NCI-H345 treated with DMSO at 0.1 percent for 48 hours (cell line): ENCODE measurements at regions not wholly inside any gene's neighbourhood (a gene's known extent, or its start where the extent isn't known, plus 50 kb on each side); places are given as distances from the start of the nearest gene placed in this dataset.

Experiments
- DNase-seq: peaks from one replicate; lab custom pipeline; 2025; ENCODE audit not compliant: unreplicated experiment; lab: John Stamatoyannopoulos, UW

DNA sequence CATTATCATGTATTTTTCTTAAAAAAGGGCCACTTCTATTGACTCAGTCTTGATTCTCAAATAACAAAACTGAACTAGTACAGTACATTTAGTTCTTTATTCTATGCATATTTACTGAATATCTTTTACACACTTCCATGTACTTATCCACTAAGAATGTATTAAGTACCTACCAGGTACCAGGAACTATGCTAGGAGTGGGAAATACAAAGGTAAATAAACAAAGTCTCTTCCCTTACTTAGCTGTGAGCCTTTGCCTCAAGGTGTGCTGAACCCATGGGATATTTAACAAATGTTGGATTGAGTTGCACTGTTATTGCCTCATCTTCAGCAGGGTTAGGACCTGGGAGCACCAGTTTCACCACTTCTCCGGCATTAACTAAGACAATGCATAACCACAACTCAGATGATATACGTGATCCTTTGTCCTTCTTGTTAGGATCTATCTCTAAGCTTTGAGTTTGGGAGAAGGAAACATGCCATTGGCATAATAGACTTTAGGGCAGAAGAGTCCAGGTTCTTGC lies 533.9 kb downstream of the TFAP2B start:
- DNase-seq, result no peak

- no peak for DNase-seq
Measured at GRCh38 chr6:51360287-51360686, 541.6 kb downstream of the TFAP2B start.

DNA sequence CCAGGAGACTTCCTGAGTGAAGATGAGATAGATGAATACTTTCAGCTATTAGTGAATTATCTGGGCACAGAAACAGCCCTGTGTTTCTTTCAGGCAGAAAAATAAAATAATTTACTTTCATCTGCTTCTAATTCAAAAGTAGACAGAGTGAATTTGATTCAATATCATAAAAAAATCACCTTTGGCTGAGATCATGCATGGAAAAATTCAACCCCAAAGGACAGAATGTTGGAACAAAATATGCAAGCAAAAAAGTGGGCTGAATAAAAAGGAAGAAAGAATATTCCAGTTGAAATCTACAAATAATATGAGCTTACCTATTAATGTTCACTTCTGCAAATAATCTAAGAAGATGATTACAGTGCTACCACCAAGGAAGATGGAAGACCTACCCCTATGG lies 546.9 kb downstream of the TFAP2B start:
- no peak for DNase-seq

DNA sequence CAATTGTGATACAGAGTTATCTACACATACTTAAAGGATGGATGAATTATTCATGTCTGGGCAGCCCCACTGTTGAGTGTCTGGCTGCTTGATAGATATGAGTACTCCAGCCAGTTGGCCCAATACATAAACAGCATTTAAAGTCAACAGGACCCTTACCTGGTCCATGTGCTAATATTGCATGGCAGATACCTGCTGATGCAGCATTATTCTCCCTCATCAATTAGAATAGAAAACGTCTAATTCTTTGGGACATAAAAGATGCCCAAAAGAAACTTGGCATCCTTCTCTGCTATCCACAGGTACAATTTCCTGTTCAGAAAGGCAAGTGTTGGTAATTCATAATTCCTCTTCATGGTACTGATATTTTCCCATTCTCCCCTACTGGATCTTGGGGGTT lies 550.8 kb downstream of the TFAP2B start:
- DNase-seq, result no peak

- no peak for DNase-seq
Measured at GRCh38 chr6:51382847-51383246, 564.2 kb downstream of the TFAP2B start.

DNA sequence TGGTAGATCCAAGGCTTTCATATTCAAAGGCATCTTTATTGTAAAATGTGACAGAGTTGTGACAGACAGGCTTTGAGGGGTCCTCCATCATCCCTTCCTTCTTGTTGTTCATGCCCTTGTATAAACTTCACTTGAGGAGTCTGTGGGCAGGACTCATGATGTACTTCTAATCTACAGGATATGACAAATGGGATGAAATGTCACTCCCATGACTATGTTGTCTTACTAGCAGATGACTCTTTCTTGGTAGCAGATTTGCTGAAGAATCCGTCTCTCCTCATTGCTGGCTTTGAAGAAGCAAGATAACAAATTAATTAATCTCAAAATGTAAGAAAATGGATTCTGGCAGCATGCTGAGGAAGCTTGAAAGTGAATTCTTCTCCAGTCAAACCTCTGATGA lies 566.1 kb downstream of the TFAP2B start:
- no peak for DNase-seq

GRCh38 chr6:51386347-51386836 lies 567.7 kb downstream of the TFAP2B start:
- no peak for DNase-seq

DNA sequence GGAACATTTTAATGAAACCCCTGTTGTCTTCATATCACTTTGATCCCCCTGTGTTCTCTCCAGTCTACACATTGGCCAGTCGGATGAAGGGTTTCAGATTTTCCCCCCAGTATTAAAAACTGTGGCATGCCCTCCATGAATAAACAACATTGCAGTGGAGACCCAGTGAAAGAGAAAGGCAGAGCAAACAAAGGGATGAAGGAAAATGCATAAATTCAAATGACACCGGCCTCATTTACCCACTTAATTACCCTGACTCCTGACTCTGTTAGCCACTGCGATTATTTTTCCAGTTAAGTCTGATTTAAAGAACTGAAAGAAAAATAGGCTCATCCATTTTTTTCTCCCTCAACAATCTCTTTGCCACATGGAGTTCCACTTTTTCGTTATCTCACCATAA lies 569.2 kb downstream of the TFAP2B start:
- no peak for DNase-seq

- no peak for DNase-seq
Measured at GRCh38 chr6:51394061-51394460, 575.4 kb downstream of the TFAP2B start.

GRCh38 chr6:51396583-51396982 lies 577.9 kb downstream of the TFAP2B start:
- no peak for DNase-seq

DNA sequence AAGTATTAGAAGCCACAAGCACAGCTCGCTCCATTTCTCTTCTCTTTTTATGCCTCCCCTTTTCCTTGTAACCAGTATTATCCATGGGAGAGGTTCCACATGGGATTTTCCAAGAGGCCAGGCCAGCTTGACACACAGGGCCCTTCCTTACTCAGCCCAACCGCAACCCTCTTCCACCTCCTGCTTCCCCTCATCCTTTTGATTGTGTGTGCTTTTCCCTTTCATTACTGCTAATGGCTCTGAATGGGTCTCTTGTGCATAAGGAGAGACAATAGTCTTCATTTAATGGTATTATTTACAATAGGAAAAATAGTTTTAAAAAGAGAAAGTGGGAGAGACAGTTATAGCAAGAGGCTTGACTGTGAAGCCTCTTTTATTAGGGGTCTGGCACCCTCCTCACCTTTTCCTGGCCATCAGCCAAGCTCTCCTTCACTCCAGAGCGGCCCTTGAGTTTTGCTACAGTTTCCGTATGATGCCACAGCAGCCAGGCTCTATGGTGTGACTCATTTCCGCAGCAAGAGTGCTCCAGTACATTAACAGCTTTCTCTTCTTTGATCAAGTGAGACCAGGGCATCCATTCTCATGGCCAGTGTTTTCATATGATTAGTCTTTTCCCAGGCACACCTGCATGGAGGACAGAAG lies 579.5 kb downstream of the TFAP2B start:
- peak; percentile 96 for DNase-seq

- DNase-seq, result no peak
Measured at GRCh38 chr6:51398793-51399192, 580.1 kb downstream of the TFAP2B start.

DNA sequence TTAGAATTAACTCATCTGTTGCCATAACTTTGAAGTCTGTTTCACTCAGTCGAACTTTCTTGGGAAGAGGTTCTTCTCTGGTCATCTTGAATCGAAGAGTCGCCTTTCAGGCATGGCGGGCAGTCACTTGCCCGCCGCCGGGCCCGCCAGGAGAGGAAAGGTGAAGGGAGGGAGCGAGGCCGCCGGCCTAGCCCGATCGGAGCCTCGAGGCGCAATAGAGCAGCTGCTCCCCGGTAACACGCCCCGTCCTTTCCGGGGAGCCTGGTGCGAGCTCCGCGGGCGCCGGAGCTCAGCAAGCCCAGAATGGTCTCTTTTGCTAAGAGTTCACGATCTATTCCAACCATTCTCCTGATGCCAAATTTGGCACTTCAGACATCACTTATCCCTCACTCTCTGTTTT lies 591.8 kb downstream of the TFAP2B start:
- no peak for DNase-seq

- DNase-seq, result no peak
Measured at GRCh38 chr6:51411496-51412125, 592.9 kb downstream of the TFAP2B start.

GRCh38 chr6:51414361-51414760 lies 595.7 kb downstream of the TFAP2B start:
- no peak for DNase-seq

DNA sequence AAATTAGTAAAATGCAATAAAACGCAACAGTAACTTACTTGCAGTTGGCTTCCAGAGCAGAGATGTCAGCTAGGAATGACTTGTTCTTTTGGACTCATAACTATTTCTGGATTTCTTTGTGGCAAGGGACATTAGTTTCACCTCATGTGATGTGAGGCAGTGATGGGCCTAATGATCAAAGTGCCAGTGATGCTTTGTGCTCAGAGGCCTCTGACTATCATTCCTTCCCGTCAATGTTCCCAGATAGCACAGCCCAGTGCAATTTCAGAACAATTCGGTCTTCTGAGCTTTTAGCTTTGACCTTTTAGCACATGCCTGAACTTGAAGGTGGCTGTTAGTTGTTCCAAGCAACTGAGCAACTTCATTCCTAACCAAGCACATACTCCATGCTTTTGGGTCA lies 596.8 kb downstream of the TFAP2B start:
- no peak for DNase-seq

DNA sequence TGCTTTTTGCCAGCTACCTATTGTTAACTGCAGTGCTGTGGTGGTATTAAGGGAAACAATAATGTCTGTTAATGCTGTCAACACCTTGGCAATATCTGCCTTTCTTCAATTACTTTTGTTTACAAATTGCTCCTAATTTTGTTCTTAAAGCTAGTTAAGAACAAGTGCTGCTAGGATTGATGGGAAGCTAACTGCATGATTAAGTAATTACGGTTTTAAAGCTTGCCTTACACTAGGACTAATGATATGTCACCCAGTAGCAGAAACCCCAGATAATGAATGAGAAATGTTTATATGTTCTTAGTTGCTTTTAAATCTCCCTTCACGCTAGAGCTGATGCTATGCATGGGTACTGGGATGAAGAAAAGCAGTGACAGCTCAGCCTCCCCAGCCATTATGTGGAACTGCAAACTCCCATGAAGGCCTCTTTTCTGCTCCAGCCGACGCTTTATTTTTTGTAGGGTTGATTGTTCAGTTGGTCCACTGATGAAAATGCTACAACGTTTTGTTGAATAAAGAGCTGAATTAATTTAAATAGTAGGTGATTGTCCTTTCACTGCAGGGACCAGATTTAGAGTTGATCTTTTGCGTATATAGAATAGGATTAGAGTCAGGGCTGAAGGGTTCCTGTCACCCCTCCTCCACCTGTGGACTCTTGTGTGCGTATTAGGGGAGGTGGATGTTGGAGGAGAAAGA lies 610.5 kb downstream of the TFAP2B start:
- no peak for DNase-seq

- no peak for DNase-seq
Measured at GRCh38 chr6:51430589-51430988, 611.9 kb downstream of the TFAP2B start.

DNA sequence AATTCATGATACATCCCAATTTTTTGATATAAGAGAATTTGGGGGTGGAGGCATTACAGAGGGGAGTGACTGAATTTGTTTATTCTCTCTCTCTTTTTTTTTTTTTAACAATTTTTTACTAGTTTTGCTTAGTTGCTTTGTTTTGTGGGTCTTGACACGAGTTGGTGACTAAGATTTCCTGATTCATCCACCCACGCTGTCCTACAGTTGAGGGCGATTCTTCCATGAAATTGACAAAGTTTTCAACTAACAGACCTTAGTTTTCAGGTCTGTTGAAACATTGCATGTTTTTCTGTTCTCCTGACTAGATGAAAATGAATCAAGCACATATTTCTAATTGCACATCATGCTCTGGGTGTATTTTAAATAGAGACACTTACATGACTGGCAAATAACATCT lies 613.8 kb downstream of the TFAP2B start:
- DNase-seq, result no peak

DNA sequence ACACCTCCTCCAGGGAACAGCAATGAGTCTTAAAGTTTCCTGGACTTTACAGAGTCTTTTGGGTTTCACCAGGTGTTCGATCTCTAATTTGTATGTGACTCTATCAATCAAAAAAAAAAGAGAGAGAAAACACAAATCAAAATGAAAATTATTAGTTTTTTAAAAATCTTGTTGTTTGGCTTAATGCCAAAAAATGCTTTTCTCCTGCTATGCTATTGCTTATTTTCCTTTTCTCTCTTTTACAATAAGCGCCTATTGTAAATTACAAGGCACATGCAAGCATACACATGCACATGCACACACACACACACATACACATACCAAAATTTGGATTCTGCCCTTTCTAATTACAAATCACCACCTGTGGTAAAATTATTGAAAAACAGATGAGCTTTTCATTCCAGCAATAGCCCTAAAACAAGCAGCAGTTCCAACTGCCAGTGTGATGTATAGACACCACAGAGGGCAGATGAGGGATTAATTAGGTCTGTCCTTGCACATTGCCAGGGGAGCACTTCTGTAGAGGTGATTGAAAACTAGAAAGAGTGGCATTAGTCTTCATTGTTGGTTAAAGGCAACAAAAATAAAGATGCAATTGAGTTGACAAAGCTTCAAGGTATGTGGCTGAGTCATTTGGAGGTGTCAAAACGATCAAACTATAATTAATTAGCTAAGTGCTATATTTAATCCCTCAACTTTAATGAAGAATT lies 631.7 kb downstream of the TFAP2B start:
- no peak for DNase-seq

- no peak for DNase-seq
Measured at GRCh38 chr6:51450958-51451357, 632.3 kb downstream of the TFAP2B start.
